ENCODE measurements at regions not wholly inside any gene's neighbourhood (a gene's known extent, or its start where the extent isn't known, plus 50 kb on each side); places are given as distances from the start of the nearest gene placed in this dataset.
A peak's percentile ranks its signal among the peaks of the same experiment; 100 is the strongest.
"Not testable (repeated sequence)": the region's sequence is repeated elsewhere in the genome, so short reads cannot be mapped to it uniquely, and the experiment has no call there.

DNA sequence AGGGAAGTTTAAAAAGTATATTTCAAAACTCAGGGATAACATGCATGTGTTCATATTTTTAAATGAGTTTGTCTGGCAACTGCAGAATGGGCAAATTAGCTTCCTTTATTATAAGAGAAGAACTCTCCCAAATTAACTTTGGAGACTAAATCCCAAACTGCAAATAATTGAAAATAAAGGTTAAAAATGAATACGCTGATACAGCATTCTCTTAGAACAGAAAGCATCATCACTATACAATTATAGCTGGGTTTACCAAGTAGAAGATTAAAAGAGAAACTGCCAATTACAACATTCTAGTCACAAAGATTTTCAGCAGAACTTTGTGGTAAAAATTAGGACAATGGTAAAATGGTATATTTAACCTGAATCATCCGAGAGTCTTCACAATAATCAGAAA, 73.3 kb downstream of the OLFM4 start:
- DNase-seq = no peak

DNA sequence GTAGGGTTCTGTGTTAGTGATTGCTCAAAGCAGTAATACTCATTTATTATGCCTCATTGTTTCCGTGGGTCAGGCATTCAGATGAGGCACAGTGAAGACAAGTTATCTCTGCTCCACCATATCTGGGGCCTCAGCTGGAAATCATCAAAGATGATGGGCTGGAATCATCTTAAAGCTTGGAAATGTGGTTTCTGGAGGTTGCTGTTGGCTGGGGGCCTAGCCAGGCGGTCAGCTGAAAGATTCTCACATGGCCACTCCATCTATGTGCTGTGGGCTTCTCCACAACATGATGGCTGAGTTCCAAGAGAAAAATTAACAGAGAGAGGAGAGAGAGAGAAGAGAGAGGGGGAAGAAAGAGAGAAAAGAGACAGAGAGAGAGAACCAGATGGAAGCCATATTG, 75.5 kb downstream of the OLFM4 start:
- DNase-seq = no peak

DNA sequence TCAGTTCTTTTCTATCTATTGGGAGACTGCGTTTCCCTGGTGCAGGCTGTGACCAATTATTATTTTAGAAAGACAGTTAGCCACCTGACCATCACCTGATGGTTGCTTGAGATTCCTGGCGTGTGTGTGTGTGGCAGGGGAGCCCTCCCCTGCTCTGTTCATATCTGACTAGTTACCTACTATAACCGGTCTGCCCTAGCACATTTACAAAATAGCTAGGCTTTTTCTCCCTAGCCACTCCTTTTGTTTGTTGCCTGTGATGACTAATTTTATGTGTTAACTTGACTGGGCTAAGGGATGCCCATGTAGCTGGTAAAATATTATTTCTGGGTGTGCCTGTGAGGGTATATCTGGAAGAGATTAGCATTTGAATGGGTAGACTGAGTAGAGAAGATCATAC, 76.9 kb downstream of the OLFM4 start:
- no peak for DNase-seq

DNA sequence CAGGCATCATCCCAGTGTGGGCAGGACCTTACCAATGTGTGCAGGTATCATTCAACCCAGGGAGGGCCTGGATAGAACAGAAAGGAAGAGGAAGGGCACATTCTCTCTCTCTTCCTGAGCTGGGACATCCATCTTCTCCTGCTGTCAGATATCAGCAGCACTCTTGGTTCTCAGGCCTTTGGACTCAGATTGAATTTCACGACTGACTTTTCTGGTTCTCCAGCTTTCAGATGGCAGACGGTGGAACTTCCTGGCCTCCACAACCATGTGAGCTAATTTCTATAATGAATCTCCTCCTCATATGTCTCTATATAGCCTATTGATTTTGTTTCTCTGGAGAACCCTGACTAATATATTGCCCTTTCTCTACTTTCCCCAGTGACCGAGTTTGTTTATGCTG, 77.3 kb downstream of the OLFM4 start:
- DNase-seq = no peak

DNA sequence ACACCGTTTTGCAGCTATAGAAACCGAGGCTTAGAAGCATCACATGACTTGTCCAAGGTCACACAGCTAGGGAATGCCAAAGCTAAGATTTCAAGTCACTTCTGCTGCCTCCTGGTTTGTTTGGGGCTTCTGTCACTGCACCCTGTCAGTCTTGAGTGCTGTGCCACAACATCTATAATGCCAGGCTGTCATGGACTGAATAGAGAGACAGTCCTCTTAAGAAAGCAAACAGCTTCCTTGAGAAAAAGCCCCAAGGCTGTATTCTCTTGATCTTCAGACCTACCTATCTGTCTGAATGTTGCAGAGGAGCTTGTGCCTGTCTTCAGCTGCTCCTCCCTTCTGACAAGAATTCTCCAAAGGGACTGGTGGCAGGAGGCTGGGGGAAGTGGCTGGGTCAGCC, 81.6 kb downstream of the OLFM4 start:
- DNase-seq = no peak

DNA sequence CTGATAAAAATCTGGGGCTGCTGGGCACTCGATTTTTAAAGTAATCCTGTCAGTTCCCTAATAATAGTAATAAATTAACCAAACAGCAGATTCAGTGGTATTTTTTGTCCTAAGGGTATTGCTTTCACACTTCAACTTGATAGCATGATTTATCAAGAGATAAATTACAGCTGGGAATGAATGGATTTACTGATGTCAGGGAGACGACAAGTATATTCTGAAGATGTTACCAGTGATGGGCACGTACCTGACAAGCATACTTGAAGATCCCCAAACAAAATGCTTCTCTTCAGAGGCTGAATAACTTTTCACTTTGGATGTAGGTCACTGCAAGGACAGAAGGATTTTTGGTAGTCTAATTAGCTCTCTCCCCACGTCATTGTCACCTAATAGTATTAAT, 82.0 kb downstream of the OLFM4 start:
- no peak for DNase-seq

DNA sequence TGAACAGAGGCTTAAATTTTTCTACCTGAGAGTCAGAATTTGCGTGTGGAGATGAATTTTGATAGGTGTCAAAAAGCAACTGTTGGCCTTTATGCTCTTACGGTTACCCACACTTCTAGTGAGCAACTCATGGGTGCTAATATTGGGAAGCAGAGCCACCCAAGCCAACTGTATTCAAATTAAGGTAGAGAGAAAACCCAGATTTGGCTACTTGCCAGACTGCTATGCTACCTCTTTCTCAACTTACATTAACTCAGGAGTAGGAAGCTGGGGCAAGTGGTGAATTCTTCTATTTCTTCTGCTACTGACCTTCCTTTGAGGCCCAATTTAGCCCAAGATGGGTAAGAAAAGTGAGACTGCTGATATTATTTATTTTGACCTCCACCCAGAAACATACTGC, 83.9 kb downstream of the OLFM4 start:
- DNase-seq = no peak

DNA sequence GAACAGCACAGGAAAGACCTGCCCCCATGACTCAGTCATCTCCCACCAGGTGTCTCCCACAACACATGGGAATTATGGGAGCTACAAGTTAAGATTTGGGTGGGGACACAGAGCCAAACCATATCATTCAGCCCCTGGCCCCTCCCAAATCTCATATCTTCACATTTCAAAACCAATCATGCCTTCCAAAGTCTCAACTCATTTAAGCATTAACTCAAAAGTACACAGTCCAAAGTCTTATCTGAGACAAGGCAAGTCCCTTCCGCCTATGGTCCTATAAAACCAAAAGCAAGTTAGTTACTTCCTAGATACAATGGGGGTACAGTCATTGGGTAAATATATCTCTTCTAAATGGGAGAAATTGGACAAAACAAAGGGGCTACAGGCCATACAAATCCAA, 88.4 kb downstream of the OLFM4 start:
- not testable (repeated sequence) for DNase-seq

DNA sequence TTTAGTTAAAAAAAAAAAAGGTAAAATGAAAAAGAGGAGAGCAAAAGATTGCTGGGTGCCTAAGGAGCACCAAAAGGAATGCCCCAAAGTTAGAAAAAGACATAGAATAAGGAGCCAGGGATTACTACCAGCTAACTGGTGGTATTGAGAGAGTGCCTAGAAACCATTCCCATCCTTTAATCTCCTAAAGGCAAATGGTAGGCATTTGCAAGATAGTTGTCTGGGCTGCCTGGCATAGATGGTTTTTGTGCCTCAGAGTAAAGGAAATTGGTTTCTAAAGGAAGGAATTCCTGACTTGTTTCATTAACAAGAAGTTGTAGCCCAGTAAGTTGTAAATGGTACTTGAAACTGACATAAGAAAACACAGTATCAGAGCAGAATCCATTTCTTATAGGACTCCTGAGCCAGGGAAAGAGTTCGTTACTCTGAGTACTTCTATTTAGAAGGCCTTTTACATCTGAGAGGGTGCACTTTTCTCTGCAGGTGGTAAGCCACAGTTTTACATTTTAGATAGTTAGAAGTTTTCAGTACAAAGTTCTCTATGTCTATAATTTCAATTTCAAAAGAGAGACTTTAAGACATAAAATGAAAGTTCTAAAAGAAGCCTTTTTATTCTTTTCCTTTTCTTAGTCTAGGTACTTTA, 92.6 kb downstream of the OLFM4 start:
- no peak for DNase-seq

DNA sequence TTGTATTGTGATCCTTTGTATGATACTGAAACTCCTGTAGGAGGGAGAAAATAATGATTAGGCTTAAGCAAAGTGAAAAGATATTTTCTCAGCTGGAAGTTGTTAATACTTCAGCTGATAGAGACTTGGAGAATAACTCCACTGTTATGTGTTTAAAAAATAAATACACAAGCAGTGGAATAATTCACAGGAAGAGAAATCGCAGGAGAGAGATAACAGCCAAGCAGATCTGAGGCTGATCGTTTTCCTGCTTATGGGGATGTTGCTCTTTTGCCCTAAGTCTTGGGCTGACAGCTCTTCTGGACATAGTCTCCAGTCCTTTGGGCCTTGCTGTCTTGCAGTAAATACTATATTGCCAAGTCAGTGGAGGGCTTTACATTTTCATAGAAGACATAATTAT, 93.3 kb downstream of the OLFM4 start:
- DNase-seq = no peak

DNA sequence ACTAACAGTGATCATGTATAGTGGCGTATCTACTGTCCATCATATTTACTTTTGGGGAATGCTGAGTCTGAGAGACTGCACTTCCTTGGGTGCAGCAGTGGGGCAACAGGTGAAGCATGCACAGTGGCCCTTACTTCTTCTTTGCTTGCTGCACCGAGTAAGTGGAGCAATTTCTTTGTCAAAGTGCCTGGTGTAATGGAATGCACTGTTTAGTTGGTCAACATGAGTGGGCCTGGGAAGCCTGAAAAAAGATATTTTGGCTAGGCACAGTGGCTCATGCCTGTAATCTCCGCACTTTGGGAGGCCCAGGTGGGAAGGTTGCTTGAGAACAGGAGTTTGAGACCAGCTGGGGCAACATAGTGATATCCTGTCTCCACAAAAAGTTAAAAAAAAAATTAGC, 94.9 kb downstream of the OLFM4 start:
- no peak for DNase-seq

DNA sequence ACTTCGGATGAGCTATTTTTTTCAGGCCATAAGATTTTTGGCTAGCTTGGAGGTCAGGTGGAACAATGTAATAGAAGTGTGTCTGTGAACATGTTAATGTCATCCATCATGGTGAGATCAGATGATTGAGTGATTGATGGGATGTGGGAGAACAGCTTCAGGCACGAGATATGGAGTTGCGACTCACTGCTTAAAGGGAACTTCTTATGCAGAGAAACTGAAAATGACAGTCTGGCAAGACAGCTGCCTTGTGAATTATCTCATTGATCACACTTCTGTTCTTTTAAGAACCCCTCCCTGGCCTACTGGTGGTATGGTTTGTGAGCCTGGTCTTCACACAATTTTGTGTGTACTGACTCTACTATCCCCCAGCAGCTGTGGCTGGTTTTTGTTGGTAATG, 96.0 kb downstream of the OLFM4 start:
- DNase-seq = no peak

DNA sequence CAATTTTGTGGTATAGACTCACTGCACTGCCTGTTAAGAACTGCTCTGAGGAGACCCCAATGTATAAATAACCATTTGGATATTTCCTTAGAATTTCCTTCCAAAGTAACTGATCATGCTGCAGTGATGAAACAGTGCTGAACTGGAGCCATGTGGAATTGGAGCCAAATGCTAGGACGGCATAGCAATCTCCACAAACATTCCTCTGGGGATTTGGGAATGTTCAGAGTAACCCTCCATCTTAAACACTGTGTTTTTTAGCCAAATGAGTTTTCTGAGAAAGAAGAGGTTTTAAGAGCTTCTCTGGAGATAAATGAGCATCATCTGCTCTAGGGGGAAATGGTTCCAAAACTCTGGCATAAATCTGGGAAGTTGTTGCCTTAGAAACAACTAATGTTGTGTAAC, 98.2 kb downstream of the OLFM4 start:
- peak; percentile 46 for DNase-seq

DNA sequence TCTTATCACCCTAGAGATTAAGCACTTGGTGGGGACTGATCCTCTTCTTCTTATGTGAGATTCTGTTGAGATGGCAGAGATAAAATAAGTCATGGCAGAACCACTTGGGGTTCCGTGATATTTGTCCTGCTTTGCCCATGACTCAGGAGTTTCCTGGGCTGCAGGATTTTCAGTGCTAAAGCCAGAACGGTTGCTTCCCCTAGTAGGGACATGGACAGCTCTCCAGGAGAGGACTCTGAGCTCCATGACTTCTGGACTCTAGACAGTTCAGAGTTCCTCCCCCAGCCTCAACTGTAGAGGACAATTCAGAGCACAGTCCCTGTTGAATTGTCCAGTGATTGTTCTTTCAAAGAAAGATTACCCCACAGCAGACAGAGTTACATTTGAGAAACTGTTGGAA, 98.8 kb downstream of the OLFM4 start:
- peak; percentile 32 for DNase-seq

DNA sequence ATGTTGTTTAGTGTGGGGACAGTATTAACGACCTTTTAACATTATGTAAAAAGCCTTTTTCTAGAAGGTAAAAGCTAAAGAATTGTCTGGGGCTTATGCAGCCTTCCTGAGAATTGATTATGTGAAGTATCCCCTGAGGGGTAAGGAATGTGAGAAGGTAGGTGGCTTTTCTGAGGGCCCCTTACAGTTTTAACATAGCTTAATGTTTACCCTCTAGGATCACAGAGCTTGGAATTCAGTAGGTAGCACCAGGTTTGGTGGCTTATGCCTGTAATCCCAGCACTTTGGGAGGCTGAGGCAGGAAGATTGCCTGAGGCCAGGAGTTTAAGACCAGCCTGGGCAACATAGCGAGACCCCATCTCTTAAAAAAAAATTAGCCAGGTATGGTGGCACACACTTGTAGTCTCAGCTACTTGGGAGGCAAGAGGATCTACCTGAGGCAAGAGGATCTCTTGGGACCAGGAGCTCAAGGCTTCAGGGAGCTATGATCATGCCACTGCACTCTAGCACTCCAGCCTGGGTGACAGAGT, 101.3 kb downstream of the OLFM4 start:
- no peak for DNase-seq

DNA sequence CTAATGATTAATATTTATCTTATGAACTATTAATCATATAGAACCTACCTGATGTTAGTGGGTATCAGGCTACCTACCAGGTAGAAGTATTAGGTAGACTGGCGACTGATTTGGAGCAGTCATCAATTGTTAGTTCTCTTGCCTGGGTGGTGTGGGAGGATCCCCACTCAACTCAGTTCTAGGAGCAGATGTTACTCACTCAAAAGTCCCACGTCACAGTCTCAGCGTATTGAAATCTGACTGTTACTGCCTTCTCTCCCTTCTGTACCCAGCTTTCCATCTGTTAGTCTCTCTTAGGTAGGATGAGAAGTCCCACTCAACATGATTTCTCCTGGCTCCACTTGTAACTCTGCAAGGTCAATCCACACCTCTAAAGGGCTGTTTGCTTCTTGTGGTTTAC, 102.7 kb downstream of the OLFM4 start:
- no peak for DNase-seq

DNA sequence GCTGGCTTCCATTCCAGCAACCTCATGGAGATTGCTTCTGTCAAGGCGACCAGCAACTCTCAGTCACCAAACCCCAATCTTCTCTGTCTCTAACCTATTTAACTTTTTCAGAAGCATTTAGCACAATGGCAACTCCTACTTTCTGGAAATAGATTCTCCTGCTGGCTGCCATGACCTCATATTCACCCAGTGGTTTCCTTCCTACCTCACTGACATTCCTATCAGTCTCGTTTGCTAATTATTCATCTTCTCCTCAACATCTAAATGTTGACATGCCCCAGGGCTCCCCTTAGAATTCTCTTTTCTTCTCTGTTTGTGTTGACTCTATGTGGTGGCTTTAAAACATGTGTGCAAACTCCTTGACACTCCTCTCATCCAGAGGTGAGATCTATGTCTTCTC, 106.7 kb downstream of the OLFM4 start:
- DNase-seq = peak; percentile 42

DNA sequence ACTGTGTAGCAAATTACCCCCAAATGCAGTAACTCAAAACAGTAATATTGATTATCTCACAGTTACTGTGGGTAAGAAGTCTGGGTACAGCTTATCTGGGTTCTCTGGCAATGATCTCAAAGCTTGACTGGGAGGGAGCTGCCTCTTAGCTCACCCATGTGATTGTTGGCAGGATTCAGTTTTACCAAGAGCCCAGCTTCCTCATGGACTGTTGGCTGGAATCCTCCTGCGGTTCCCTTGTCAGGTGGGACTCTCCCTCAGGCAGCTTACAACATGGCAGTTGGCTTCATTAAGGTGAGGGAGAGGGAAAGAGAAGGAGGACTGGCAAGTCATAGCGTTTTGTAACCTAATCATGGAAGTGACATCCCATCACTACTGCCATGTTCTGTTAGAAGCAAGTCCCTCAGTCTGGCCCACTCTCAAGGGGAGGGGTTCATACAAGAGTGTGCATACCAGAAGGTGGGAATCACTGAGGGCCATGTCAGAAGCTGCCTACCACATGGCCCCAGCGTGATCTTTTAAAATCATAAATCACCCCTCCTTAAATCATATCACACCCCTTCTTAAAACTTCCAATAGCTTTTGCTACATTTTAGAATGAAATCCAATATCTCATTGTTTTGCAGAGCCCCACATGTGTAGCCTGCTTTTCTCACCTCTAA, 108.1 kb downstream of the OLFM4 start:
- DNase-seq = peak; percentile 30

DNA sequence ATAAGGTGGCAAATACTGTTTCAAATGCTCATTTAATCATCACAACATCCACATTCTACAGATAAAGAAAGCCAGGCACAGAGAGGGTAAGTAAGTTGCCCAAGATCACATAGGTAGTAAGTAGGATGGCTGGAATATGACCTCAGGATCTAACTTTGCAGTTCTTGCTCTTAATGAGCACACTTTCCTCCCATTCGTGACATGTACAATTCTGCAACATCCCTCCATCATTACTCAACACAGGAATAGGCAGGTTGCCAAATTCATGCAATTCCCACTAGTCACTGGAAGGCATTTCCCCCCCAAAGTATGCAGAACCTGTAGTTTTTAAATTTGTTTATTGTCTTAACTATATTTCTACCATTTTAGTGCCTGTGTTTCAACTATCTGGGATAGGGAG, 109.2 kb downstream of the OLFM4 start:
- peak; percentile 90 for DNase-seq

DNA sequence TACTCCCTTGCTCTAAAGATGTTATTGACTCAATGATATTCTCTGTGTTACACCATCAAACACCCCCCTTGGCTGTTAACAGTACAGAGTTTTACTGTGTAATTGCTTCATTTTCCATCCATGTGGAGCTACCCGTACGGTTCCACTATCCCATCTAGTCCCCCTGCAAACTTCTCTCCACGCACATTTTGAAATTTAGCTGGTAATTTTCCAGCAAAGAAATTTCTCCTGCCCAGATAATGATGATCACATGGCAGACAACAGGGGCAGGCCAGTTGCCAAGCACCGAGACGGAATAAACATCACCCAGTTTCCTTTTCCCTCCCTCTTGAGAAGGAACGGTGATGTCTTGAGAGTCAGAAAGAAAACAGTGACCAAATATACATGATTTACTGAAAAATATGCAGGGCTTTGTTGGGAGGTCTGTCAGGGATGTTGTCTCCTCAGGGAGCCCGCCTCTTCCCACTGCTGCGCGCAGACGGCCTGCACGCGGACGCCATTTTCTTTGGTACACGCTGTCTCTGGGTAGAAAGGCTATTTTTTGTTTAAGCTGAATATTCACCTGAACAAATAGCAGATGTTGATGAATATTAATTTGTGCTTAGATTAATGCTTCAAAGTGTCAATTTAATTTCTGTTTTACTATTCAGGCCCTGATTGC, 109.9 kb downstream of the OLFM4 start:
- DNase-seq = peak; percentile 63

DNA sequence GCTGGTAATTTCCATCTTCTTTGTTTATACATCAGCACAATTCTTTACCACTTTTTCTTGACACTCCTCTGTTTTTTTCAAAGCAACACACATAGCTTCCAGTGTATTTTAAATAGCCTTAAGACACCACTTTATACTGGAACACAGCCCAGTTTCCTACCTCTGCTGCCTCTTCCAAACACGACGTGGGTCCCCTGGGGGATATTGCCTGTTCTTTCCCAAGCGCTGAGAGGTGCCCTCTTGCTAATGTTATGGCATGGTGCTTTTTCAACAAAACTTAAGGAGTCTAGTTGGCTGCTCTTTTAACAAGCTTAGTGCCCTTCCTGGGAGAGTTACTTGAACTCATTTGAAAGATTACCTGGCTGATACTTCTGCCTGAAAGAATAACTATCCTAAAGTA, 112.7 kb downstream of the OLFM4 start:
- no peak for DNase-seq

DNA sequence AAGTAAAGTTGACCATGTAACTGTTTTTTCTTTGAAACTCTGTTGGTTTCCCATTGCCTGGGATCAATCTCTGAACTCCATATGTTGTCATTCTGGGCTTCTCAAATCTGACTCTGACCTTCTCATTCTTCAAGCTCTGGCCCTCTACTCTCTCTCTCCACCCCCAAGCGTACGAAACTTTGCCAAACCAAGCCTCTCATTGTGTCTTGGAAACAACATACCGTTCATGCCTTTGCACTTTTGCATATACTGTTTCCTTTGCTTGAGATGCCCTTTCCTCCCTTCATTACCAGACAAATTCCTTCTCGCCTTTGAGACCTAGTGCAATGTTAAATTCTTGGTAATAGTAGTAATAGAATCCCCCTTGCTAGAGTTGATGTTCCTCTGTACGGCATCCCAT, 113.7 kb downstream of the OLFM4 start:
- DNase-seq = peak; percentile 80

DNA sequence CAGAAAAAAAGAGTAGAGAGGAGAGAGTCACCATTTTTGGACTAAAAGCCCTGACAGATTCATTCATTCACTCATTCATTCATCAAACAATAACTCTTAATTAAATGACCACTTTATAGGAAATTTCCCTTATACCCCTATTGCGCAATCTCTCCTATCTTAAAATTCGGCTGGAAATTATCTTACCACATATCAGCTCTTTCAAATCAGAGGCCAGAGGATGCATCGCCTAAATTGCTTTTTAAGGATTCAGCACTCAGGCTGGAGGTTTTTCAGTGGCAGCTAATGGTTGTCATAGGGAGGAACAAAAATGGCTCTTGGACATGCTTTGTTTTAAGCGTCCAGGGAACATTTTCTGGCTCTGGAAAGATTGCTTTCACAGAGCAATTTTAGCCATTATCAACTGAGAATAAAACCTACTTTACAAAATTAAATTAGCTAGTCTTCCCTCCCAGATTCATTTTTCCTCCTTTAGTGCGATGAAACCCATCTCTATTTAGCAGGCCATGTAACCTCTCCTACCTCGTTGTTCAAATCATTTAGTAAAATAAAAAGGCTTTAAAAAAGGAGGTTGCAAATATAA, 115.2 kb downstream of the OLFM4 start:
- no peak for DNase-seq

DNA sequence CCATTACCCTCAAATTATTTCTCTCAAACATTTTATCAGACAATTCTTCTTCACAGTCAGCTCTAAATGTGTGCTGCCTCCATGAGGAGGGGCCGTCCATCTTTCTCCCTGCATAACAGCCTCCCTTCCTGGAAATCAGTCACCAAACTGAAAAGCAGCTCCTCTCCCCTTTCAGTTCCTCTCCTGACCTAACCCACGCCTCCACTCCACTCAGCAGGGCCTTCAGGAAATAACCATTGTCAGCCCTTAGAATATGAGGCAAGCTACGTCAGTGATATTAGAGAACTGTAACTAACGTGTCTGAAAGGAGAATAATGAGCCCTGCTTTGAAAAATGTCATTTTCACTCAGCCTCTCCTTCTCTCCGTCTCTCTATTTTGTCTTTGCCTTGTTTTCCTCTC, 116.2 kb downstream of the OLFM4 start:
- DNase-seq = no peak
